COR-L47 (cell line): ENCODE measurements at regions not wholly inside any gene's neighbourhood (a gene's known extent, or its start where the extent isn't known, plus 50 kb on each side); places are given as distances from the start of the nearest gene placed in this dataset.
"Not testable (repeated sequence)": the region's sequence is repeated elsewhere in the genome, so short reads cannot be mapped to it uniquely, and the experiment has no call there.

ENCODE experiments used
- DNase-seq: peaks from one replicate; lab custom pipeline; 2025; lab: John Stamatoyannopoulos, UW

- DNase-seq: no peak
These were observed 79.4 kb downstream of the IGLL1 start for GRCh38 chr22:23500508-23501260.

DNA sequence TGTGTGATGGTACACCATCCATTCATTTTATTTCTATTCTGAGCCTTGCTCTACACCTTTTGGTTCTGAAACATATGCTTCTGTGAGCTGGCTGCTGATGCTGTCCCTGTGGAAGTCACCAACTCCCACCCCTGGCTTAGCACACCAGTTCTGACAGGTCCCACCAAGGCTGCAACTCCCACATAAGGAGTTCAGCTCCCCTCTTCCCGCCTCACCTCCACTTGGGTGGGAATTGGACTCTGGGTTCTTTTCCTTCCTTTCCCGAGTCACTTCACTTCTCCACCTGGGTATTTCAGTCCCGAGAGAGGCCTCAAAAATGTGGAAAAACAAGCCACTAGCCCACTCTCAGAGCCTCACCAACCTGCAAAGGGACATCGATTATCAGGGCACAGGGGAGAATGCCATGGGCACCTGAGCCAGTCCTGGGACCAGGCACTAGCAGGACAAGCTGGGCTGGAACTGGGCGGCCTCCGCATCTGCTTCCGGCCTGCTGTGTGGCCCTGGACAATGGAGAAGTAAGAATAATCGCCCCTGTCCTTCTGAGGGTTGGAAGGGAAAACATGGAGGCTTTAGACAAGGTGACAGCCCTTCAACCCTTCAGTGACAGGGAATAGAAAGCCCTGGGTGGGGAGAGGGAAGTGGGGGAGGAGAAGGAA, 80.1 kb downstream of the IGLL1 start:
- no peak for DNase-seq

GRCh38 chr22:23498811-23499798, 81.0 kb downstream of the IGLL1 start:
- DNase-seq: no peak

DNA sequence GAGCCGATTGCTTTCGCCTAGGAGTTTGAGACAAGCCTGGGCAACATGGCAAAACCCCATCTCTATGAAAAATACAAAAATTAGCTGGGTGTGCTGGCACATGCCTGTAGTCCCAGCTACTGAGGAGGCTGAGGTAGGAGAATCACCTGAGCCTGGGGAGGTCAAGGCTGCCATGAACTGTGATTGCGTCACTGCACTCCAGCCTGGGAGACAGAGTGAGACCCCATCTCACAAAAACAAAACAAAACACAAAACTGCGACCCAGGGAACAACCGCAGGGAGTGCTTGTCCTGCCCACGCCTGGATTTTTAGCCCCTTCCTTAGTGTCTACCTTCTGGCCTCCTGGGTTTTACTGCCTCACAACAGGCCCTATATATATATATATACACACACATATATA, 82.2 kb downstream of the IGLL1 start:
- DNase-seq: not testable (repeated sequence)

DNA sequence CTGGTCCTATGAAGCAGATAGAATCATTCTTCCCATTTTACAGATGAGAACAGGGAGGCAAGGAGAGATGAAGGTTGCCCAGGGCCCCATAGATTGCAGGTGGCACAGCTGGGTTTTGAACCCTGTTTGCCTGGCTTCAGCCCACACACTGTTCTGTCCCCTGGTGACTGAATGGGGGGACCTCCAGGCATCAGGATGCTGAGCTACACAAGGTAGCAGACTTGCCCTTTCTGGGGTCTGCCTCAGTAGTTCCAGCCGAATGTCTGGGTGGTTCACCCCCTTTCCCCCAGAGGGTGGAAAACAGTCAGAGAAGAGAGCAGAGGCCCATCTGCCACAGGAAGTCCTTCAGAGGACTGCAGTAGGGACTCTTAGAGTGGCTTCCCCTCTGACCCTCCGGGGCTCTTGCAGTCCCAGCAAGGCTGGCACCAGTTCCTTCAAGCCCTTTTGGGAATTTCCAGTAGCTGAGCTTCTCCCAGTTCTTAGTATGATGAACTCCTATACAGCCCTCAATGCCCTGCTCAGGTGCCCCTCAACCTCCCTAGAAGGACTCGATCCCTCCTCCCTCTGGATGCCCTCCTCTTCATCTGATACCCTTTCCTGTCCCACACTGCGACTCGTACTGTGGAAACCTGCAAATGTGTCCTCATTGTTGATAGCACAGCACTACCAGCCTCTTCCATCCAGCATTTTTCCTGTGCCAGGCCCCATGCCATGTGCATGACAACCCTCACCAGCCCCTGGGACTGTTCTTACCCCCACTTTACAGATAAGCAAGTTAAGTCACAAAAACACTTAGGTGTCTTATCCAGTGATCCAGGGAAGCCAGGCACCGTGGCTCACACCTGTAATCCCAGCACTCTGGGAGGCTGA, 82.8 kb downstream of the IGLL1 start:
- DNase-seq: no peak

DNA sequence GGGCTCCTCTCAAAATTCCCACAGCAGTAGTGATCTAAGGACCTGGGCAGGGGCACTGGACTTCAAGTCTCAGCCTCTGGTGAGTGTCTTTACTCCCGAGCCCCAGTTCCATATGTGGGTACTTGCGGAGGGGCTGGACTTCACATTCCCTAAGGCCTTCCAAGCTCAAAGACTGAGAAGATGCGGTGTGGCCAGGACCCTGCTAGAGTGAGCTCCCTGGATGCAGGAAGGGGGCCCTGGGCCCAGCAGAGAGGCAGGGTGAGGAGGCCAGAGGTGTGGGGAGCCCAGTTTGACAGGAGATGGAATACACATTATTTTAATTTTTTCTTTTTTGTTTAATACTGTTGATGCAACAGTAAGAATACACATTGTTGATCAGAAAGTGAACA, 83.7 kb downstream of the IGLL1 start:
- no peak for DNase-seq

DNA sequence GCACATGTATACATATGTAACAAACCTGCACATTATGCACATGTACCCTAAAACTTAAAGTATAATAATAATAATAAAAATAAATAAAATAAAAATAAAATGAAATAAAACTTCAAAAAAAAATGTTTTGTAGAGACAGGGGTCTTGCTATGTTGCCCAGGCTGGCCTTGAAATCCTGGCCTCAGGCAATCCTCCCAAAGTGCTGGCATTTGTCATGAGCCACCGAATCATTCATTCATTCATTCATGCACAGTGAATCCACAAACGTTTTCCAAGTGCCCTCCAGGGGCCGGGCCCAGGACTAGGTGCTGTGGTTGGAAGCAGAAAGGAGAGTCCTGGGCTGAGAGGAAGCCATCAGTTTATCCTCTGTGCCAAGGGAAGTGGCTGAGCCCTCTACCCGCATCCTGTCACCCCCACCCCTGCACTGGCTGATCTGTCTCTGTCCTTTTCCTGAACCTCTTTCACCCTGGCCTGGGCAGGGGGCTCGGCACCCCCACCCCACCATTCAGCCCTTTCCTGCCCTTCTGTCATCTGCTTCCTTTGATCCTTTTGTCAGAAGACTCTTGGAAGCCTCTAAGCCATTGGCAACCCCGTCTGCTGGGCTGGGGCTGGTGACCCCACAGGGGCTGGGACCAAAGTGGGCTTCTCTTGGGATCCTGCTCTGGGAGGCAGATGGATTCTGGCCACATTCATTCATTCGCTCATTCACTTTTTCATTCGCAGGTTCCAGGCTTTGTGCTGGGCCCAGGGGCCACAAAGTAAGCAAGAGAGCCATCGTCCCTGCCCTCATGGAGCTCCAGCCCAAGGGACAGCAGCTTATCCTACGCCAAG, 84.3 kb downstream of the IGLL1 start:
- DNase-seq: no peak

DNA sequence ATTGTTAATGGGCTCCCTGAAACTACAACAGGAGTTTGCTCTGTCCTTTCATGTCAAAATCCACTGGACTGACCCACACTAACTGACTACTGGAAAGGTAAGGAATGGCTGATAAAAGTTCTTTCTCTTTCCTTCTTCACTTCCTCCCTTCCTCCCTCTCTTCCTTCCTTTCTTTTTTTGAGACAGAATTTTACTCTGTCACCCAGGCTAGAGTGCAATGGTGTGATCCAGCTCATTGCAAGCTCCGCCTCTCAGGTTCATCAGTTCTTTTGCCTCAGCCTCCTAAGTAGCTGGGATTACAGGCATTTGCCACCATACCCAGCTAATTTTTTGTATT, 85.2 kb downstream of the IGLL1 start:
- DNase-seq: no peak

DNA sequence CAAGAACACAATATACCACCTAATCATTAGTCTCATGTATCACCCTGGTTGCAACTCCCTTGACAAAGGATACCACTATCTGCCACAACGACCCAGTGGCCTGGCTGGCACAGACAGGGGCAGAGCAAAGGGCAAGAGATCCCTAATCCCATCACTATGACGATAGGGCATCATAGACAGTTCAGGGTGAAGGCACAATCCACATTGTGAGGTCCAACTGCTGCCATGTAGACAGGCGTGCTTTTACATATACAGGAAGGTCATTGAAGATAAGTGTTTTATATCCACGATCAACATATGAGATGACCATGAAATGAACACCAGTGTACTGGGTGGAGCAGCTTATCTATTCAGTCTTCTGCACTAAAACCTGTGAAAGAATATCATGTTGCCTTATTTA, 94.6 kb downstream of the IGLL1 start:
- no peak for DNase-seq

- DNase-seq: no peak
These were observed 95.4 kb downstream of the IGLL1 start for GRCh38 chr22:23484651-23485050.

DNA sequence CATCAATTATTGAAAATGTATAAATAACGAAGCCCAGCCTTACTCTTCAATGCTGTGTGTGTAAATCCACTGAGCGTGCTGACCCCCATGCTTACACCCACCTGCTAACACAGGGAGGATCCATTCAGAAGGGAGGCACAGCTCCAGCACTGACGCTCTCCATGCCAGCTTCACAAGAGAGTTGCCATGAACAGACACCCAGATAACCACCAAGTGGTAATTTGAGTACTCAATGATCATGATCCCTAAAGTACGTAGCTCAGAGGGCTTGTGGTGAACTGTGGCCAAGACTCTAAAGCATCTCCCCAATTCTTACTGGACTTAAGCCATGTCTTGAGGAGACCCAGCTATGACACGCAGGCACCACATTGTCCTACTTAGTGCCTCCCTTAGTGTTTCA, 98.7 kb downstream of the IGLL1 start:
- no peak for DNase-seq

DNA sequence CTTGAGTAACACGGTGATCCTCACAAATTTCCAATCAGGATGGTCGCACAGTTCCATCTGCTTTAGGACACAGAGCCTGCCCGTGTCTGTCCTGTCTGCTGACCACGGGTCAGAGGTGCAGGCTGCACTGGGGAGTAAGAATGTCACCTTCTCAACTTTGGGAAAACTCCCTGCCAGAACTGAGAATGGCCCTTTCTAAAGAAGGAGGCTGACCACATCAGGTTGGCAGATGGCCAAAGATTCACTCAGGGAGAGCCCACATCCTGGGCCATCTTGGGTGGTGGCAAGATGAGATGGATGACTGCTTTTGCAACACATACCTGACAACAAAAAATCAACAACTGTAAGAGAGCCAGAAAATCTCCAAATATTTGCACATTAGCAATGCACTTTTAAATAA, 101.9 kb downstream of the IGLL1 start:
- DNase-seq: no peak

DNA sequence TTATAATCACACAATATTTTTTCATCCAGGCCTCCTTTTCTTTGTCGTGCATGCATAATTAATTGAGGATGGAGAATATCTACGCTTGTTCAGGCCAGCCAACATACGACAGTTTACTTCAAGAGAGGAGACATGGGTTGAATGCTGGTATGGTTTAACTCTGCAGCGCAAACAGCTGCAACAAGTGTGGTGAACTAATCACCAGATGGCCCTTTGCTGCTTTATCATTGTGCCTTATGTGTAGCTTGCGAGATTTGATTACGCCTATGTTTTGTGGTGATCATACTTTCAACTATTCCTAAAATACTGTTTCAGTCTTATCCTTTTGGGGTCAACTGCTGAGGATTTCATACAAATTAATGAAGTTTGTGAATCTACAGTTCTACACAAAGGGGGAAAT, 105.6 kb downstream of the IGLL1 start:
- not testable (repeated sequence) for DNase-seq

- no peak for DNase-seq
These were observed 106.2 kb downstream of the IGLL1 start for GRCh38 chr22:23473901-23474300.

DNA sequence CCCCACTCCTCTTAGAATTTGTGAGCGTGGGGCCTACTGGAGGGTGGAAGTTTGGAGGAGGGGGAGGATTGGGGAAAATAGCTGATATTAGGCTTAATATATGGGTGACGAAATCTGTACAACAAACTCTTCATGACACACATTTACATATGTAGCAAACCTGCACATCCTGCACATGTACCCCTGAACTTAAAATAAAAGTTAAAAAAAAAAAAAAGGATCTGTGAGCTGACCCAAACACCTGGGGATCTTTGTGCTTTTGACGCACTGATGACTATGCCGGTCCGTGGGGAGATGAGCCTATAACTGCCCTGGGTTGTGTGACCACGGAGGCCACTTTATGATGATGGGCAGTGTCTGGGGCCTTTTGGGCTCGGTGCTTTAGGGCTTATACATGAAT, 107.7 kb downstream of the IGLL1 start:
- DNase-seq: not testable (repeated sequence)

GRCh38 chr22:23471698-23472097, 108.4 kb downstream of the IGLL1 start:
- no peak for DNase-seq

- DNase-seq: no peak
These were observed 109.2 kb downstream of the IGLL1 start for GRCh38 chr22:23470811-23471389.

DNA sequence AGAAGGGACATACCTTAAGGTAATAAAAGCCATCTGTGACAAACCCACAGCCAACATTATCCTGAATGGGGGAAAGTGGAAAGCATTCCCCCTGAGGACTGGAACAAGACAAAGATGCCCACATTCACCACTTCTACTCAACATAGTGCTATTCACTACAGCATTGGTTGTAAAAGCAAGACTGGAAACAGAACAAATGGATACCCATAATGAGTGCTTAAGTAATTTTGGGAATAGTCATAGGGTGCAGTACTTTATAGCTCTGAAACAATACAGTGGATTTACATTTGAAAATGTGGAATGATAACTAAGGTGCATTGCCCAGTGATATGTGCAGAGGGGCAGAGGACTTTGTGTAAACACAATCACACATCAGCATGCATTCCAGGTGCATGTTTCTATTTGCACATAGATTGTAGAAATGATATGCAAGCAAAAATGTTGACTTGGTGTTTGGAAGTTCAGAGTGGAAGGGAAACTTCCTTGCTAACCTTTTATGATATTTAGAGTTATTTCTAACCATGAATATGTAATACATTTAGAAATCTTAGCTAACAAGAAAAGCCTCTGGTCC, 112.3 kb downstream of the IGLL1 start:
- no peak for DNase-seq

- no peak for DNase-seq
These were observed 113.7 kb downstream of the IGLL1 start for GRCh38 chr22:23466351-23466750.

GRCh38 chr22:23464796-23465195, 115.3 kb downstream of the IGLL1 start:
- not testable (repeated sequence) for DNase-seq
